ENCODE measurements at regions not wholly inside any gene's neighbourhood (a gene's known extent, or its start where the extent isn't known, plus 50 kb on each side); places are given as distances from the start of the nearest gene placed in this dataset.
"Not testable (repeated sequence)": the region's sequence is repeated elsewhere in the genome, so short reads cannot be mapped to it uniquely, and the experiment has no call there.

DNA sequence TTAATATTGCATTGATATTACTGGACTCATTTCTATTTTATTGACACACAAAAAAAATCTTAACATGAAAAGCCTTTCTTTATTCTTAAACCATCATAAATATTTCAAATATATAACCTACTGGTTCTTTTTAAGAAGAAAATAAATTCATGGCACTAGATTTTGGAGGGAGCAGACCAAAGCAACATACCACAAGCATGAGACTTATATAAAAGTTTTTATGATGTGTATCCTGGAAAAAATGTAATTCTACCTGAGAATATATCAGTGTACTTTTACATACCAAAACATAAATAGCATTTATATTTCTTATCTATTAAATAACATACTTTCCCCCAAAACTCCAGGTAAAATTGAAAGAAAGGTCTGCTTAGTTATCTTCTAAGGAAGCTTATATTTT lies 508.2 kb upstream of the SEMA3D start:
- no peaks in the 10 kb centered on the region for H3K4me1 ChIP-seq (ENCODE audit: control insufficient read depth, insufficient read depth, low read length)
- no peaks in the 10 kb centered on the region for H3K27me3 ChIP-seq (ENCODE audit: control insufficient read depth, insufficient read depth, low read length)

DNA sequence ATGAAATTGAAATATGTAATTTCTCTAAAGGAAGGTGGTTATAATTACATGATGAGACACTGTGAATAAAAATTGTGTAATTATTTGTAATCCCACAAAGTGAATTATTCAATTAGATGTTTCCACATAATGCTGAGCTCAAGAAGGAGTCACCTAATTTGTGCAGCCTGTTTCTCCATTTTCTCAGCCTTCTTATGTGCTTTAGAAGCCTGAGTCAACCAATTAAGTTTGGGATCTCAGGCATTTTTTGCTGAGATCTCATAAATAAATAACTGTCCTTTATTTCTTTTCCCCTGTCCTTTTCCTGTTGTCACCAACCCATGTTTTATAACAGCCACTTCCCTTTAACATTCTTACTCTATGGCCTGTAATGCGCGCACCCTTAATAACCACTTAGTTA lies 506.5 kb upstream of the SEMA3D start:
- WGBS (ENCODE audit: insufficient coverage, low lambda C conversion rate): 100% methylated on average over 2 of the region's 2 CpGs
- Histone ChIP-seq H3K27me3 (ENCODE audit: control insufficient read depth, insufficient read depth, low read length) (no peaks in the 10 kb centered on the region), H3K4me3 (ENCODE audit: low read length) (no peak overlapping the region), H3K36me3 (ENCODE audit: control insufficient read depth, insufficient read depth, low read length) (no peaks in the 10 kb centered on the region), H3K9me3 (ENCODE audit: control insufficient read depth, low read depth, low read length) (no peaks in the 10 kb centered on the region), H3K4me1 (ENCODE audit: control insufficient read depth, insufficient read depth, low read length) (no peaks in the 10 kb centered on the region), H3K27ac (ENCODE audit: low read length) (no peak overlapping the region)
- DNase-seq: no peak

More for the DNA sequence above, 508.2 kb upstream of the SEMA3D start:
- no peak for DNase-seq
- no peak overlapping the region for H3K4me3 ChIP-seq (ENCODE audit: low read length)
- no peaks in the 10 kb centered on the region for H3K36me3 ChIP-seq (ENCODE audit: control insufficient read depth, insufficient read depth, low read length)
- no peaks in the 10 kb centered on the region for H3K9me3 ChIP-seq (ENCODE audit: control insufficient read depth, low read depth, low read length)
- H3K27ac ChIP-seq (ENCODE audit: low read length): no peak overlapping the region

DNA sequence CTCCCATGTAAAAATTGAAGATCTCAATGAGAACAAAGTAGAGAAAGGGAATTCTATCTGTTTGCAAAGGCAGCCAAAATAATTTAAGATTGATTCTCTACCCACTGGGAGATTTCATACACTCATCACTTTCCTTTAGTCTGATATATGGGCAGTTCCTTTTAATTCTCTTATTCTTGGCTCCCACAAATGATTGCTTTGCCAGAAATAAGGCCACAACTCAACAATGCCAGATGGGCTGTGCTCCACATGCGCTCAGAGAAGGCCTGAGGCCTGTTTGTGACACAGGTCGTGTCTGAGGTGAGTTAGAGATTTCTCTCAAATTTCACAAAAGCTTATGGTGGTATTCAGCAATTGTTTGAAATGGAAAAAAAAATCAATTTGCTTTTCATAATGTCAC lies 501.9 kb upstream of the SEMA3D start:
- Histone ChIP-seq H3K36me3 (ENCODE audit: control insufficient read depth, insufficient read depth, low read length) (no peaks in the 10 kb centered on the region), H3K4me3 (ENCODE audit: low read length) (no peak overlapping the region), H3K27me3 (ENCODE audit: control insufficient read depth, insufficient read depth, low read length) (no peaks in the 10 kb centered on the region), H3K4me1 (ENCODE audit: control insufficient read depth, insufficient read depth, low read length) (no peaks in the 10 kb centered on the region), H3K27ac (ENCODE audit: low read length) (no peak overlapping the region), H3K9me3 (ENCODE audit: control insufficient read depth, low read depth, low read length) (no peaks in the 10 kb centered on the region)
- no peak for DNase-seq
- no CpG with 5 or more reads among the region's 2 CpGs for WGBS (ENCODE audit: insufficient coverage, low lambda C conversion rate)

DNA sequence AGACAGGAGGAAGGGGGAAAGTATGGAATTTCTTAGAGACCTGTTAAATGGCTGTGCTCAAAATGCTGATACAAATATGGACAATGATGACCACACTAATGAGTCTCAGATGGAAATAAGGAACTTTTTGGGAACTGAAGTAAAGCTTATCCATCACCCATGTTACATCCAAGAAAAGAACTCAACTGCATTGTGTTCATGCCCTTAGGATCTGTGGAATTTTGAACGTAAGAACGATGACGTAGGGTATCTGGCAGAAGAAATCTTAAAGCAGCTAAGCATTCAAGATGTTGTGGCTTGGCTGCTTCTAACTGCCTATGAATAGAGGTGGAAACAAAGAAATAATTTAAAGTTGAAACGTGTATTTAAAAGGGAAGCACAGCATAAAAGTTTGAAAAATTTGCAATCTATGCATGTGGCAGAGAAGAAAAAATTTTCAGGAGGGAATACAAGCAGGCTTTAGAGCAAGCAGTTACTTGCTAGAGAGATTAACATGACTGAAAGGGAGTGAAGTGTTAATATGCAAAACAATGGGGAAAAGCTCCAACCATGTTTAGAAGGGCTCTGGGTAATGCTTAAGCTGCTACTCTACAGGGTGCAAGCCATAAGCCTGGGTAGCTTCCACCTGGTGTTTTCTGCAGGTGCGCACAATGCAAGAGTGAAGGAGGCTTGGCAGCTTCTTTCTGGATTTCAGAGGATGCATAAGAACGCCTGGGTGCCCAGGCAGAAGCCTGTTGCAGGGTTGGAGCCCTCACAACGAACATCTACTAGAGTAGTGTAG lies 499.7 kb upstream of the SEMA3D start:
- DNase-seq: no peak
- 100% methylated on average over 3 of the region's 7 CpGs for WGBS (ENCODE audit: insufficient coverage, low lambda C conversion rate)
- Histone ChIP-seq H3K27me3 (ENCODE audit: control insufficient read depth, insufficient read depth, low read length) (no peaks in the 10 kb centered on the region), H3K4me1 (ENCODE audit: control insufficient read depth, insufficient read depth, low read length) (no peaks in the 10 kb centered on the region), H3K27ac (ENCODE audit: low read length) (no peak overlapping the region), H3K9me3 (ENCODE audit: control insufficient read depth, low read depth, low read length) (no peaks in the 10 kb centered on the region), H3K36me3 (ENCODE audit: control insufficient read depth, insufficient read depth, low read length) (no peaks in the 10 kb centered on the region), H3K4me3 (ENCODE audit: low read length) (no peak overlapping the region)

DNA sequence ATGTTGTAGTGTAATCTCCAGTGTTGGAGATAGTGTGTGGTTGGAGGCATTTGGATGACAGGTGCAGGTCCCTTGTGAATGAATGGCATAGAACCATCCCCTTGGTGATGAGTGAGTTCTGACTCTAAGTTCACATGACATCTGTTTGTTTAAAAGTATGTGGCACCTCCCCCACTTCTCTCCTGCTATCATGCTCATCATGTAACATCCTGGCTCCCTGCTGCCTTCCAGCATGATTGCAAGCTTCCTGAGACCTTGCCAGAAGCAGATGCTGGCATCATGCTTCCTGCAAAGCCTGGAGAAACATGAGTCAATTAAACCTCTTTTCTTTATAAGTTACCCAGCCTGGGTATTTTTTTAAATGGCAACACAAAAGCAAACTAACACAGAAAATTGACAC lies 499.0 kb upstream of the SEMA3D start:
- no peaks in the 10 kb centered on the region for H3K4me1 ChIP-seq (ENCODE audit: control insufficient read depth, insufficient read depth, low read length)
- H3K9me3 ChIP-seq (ENCODE audit: control insufficient read depth, low read depth, low read length): no peaks in the 10 kb centered on the region
- H3K27me3 ChIP-seq (ENCODE audit: control insufficient read depth, insufficient read depth, low read length): no peaks in the 10 kb centered on the region
- H3K4me3 ChIP-seq (ENCODE audit: low read length): no peak overlapping the region
- no peak overlapping the region for H3K27ac ChIP-seq (ENCODE audit: low read length)
- H3K36me3 ChIP-seq (ENCODE audit: control insufficient read depth, insufficient read depth, low read length): no peaks in the 10 kb centered on the region
- DNase-seq: no peak

DNA sequence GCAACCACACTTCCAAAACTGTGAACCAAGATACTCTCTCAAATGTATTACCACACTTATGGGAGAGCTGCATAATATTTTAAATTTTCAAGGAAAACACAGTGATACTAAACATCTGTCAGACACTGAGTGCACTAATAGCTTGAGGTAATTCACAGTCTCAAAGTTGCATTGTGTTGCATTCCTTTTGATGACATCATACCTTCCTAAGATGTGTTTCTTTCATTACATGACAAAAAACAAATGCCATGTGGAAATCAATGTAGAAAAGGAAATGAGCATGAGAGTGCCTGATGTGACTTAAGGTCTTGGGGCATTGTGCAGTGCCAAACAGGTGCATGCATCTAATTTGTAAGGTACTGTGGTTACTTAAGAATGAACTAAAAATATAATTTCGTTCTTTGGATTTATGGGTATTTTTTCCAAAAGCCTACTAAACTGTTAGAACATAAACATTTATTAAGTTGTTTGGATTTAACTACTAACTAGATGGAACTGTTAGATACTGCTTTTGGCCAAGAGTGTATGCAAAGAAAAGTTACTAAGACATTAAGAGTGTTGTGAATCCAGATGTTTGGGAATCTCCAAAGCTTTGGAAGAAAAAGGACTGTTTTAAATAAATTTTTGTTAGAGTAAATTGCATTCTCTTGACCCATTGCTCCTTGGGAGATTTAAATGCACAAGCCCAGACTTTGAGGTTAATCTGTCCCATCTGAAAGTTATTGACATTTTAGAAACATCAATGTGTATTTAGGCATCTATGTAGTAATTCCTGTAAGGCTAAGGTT lies 496.2 kb upstream of the SEMA3D start:
- Histone ChIP-seq H3K27ac (ENCODE audit: low read length) (no peak overlapping the region), H3K27me3 (ENCODE audit: control insufficient read depth, insufficient read depth, low read length) (no peaks in the 10 kb centered on the region), H3K4me3 (ENCODE audit: low read length) (no peak overlapping the region), H3K36me3 (ENCODE audit: control insufficient read depth, insufficient read depth, low read length) (no peaks in the 10 kb centered on the region), H3K4me1 (ENCODE audit: control insufficient read depth, insufficient read depth, low read length) (no peaks in the 10 kb centered on the region), H3K9me3 (ENCODE audit: control insufficient read depth, low read depth, low read length) (no peaks in the 10 kb centered on the region)
- DNase-seq: no peak
- WGBS (ENCODE audit: insufficient coverage, low lambda C conversion rate): 100% methylated on average over 1 of the region's 1 CpG

DNA sequence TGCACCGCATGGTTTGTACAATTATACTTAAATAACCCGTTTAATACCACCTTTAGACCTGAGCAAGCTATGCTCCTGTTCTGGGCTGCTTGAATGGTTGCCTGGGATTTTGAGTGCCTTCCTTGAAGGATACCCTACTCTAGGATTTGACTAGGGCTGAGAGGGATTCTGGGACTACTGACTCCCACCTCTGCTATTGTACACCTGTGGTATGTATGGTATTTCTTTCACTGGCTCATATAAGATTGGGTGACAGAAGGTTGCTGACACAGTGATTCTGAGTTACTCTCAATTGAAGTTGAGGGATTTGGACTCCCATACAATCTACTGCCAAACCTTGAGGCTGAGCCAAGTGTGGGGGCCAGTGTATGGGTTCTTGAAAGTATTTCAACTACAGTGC lies 494.4 kb upstream of the SEMA3D start:
- no peak for DNase-seq
- no peaks in the 10 kb centered on the region for H3K27me3 ChIP-seq (ENCODE audit: control insufficient read depth, insufficient read depth, low read length)
- H3K4me3 ChIP-seq (ENCODE audit: low read length): no peak overlapping the region
- no CpG with 5 or more reads among the region's 2 CpGs for WGBS (ENCODE audit: insufficient coverage, low lambda C conversion rate)
- H3K27ac ChIP-seq (ENCODE audit: low read length): no peak overlapping the region
- no peaks in the 10 kb centered on the region for H3K9me3 ChIP-seq (ENCODE audit: control insufficient read depth, low read depth, low read length)
- no peaks in the 10 kb centered on the region for H3K4me1 ChIP-seq (ENCODE audit: control insufficient read depth, insufficient read depth, low read length)
- H3K36me3 ChIP-seq (ENCODE audit: control insufficient read depth, insufficient read depth, low read length): no peaks in the 10 kb centered on the region

DNA sequence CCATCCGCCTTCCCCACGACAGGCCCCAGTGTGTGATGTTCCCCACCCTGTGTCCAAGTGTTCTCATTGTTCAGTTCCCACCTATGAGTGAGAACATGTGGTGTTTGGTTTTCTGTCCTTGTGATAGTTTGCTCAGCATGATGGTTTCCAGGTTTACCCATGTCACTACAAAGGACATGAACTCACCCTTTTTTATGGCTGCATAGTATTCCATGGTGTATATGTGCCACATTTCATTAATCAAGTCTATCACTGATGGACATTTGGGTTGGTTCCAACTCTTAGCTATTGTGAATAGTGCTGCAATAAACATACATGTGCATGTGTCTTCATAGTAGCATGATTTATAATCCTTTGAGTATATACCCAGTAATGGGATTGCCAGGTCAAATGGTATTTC lies 488.2 kb upstream of the SEMA3D start:
- H3K36me3 ChIP-seq (ENCODE audit: control insufficient read depth, insufficient read depth, low read length); H3K4me1 ChIP-seq (ENCODE audit: control insufficient read depth, insufficient read depth, low read length); DNase-seq; H3K27ac ChIP-seq (ENCODE audit: low read length); H3K9me3 ChIP-seq (ENCODE audit: control insufficient read depth, low read depth, low read length); H3K4me3 ChIP-seq (ENCODE audit: low read length); H3K27me3 ChIP-seq (ENCODE audit: control insufficient read depth, insufficient read depth, low read length): not testable (repeated sequence)
- WGBS (ENCODE audit: insufficient coverage, low lambda C conversion rate): no CpG with 5 or more reads among the region's 2 CpGs

DNA sequence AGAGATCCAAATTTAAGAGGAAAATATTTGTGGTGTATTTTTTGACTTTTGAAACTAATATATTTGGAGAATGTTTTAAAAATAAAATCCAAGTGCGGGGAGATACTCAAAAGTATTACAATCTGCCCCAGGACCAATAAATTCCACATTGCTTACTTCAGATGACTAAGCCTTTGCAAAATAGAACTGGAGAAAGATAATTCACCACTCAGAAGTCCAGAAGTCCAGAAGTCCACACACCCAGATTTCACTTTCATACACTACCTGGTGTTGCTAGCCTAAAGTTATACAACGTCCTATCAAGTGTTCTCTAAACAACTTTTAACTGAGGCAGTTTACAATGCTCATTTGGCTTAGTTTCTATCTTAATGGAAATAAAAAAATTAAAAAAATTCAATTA lies 487.0 kb upstream of the SEMA3D start:
- Histone ChIP-seq H3K27me3 (ENCODE audit: control insufficient read depth, insufficient read depth, low read length) (no peaks in the 10 kb centered on the region), H3K27ac (ENCODE audit: low read length) (no peak overlapping the region), H3K4me1 (ENCODE audit: control insufficient read depth, insufficient read depth, low read length) (no peaks in the 10 kb centered on the region), H3K9me3 (ENCODE audit: control insufficient read depth, low read depth, low read length) (no peaks in the 10 kb centered on the region), H3K36me3 (ENCODE audit: control insufficient read depth, insufficient read depth, low read length) (no peaks in the 10 kb centered on the region), H3K4me3 (ENCODE audit: low read length) (no peak overlapping the region)
- 15% methylated on average over 2 of the region's 2 CpGs for WGBS (ENCODE audit: insufficient coverage, low lambda C conversion rate)
- peak; percentile 47 to 77 for DNase-seq

DNA sequence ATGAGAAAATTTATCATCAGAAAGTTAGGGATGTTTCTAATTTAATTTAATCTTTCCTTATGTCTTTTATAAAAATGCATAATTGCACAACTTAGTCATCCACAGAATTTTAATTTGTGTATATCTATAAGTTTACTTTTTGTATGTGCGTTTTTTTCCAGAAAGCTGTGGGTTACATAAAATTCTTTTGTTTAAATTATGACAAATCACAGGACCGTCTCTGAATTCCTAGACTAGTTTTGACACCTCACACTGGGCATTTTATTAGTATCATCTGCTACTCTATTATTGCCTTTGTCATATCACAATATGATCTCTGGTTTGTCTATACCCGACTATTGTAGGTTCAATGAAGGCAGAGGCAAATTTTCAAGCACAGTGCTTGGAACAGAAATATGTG lies 482.4 kb upstream of the SEMA3D start:
- Histone ChIP-seq H3K36me3 (ENCODE audit: control insufficient read depth, insufficient read depth, low read length) (no peaks in the 10 kb centered on the region), H3K9me3 (ENCODE audit: control insufficient read depth, low read depth, low read length) (no peaks in the 10 kb centered on the region), H3K27me3 (ENCODE audit: control insufficient read depth, insufficient read depth, low read length) (no peaks in the 10 kb centered on the region), H3K4me1 (ENCODE audit: control insufficient read depth, insufficient read depth, low read length) (no peaks in the 10 kb centered on the region), H3K4me3 (ENCODE audit: low read length) (no peak overlapping the region), H3K27ac (ENCODE audit: low read length) (no peak overlapping the region)
- WGBS (ENCODE audit: insufficient coverage, low lambda C conversion rate): 93% methylated on average over 2 of the region's 3 CpGs
- DNase-seq: no peak

DNA sequence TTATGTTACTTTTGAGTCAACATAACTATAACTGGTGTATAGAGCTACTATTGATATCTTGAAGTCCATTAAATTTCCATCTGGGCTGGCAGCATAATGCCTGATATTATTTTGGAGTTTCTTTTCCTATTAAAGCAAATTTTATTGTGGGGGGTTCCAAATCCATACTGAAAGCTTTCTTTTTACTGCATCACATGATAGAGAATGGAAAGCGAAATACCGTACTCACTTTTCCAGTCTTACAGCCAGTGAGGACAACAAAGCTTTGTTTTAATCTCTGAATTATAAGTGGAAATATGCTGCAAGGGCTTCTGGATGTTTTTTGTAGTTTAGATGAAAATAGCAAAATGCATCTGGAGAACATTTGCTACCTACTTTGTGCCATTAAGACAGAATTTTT lies 477.5 kb upstream of the SEMA3D start:
- no peak overlapping the region for H3K27ac ChIP-seq (ENCODE audit: low read length)
- H3K9me3 ChIP-seq (ENCODE audit: control insufficient read depth, low read depth, low read length): no peaks in the 10 kb centered on the region
- whole genome bisulfite sequencing (ENCODE audit: insufficient coverage, low lambda C conversion rate): no CpG with 5 or more reads among the region's 2 CpGs
- no peaks in the 10 kb centered on the region for H3K27me3 ChIP-seq (ENCODE audit: control insufficient read depth, insufficient read depth, low read length)
- H3K36me3 ChIP-seq (ENCODE audit: control insufficient read depth, insufficient read depth, low read length): no peaks in the 10 kb centered on the region
- H3K4me1 ChIP-seq (ENCODE audit: control insufficient read depth, insufficient read depth, low read length): no peaks in the 10 kb centered on the region
- no peak for DNase-seq
- no peak overlapping the region for H3K4me3 ChIP-seq (ENCODE audit: low read length)

All from large intestine (tissue), 3 donors.